ENCODE measurements at regions not wholly inside any gene's neighbourhood (a gene's known extent, or its start where the extent isn't known, plus 50 kb on each side); places are given as distances from the start of the nearest gene placed in this dataset.

GRCh38 chr1:79363430-79363829, 356.9 kb upstream of the ADGRL4 start:
- ATAC-seq (ENCODE audit: poor library complexity), result no peak
- Histone ChIP-seq H3K27me3 (ENCODE audit: control insufficient read depth in 1 of 2, insufficient read depth in 2 of 2, low read length in 2 of 2) (no peaks in the 10 kb centered on the region), H3K4me1 (ENCODE audit: insufficient read depth, low read length) (no peaks in the 10 kb centered on the region), H3K27ac (ENCODE audit: low read depth in 1 of 2, low read length in 2 of 2) (no peak overlapping the region), H3K4me3 (ENCODE audit: low read length) (no peak overlapping the region), H3K9me3 (ENCODE audit: control insufficient read depth in 1 of 2, insufficient read depth in 1 of 2, low read length in 2 of 2) (peaks cover 0 to 5% of the 10 kb centered on the region in 2 experiments), H3K36me3 (ENCODE audit: insufficient read depth, low read length) (no peaks in the 10 kb centered on the region)
- H3K9me3 Mint-ChIP-seq, result no peaks in the 10 kb centered on the region
- H3K27me3 Mint-ChIP-seq, result no peaks in the 10 kb centered on the region
- no peak overlapping the region for H3K4me3 Mint-ChIP-seq
- H3K4me1 Mint-ChIP-seq (ENCODE audit: low read depth), result no peaks in the 10 kb centered on the region
- no peak overlapping the region for H3K27ac Mint-ChIP-seq
- POLR2A ChIA-PET, result no interaction called here
- no peaks in the 10 kb centered on the region for H3K36me3 Mint-ChIP-seq (ENCODE audit: low read depth)
- no peak for DNase-seq
- intact Hi-C loops (cut with DNase I, micrococcal nuclease), result no loop called here
- TF ChIP-seq CTCF (IDR thresholded peaks at IDR 0.05), result no peak
- CTCF ChIA-PET, result no interaction called here

GRCh38 chr1:79362470-79362869, 355.9 kb upstream of the ADGRL4 start:
- Mint-ChIP-seq H3K27ac (no peak overlapping the region), H3K36me3 (ENCODE audit: low read depth) (no peaks in the 10 kb centered on the region), H3K27me3 (no peaks in the 10 kb centered on the region), H3K4me1 (ENCODE audit: low read depth) (no peaks in the 10 kb centered on the region), H3K9me3 (no peaks in the 10 kb centered on the region), H3K4me3 (no peak overlapping the region)
- ATAC-seq (ENCODE audit: poor library complexity) (no peak), DNase-seq (no peak)
- no peaks in the 10 kb centered on the region for H3K36me3 ChIP-seq (ENCODE audit: insufficient read depth, low read length)
- peaks cover 0 to 5% of the 10 kb centered on the region in 2 experiments for H3K9me3 ChIP-seq (ENCODE audit: control insufficient read depth in 1 of 2, insufficient read depth in 1 of 2, low read length in 2 of 2)
- H3K4me3 ChIP-seq (ENCODE audit: low read length), result no peak overlapping the region
- ChIA-PET CTCF (no interaction called here), POLR2A (no interaction called here)
- no peak overlapping the region for H3K27ac ChIP-seq (ENCODE audit: low read depth in 1 of 2, low read length in 2 of 2)
- TF ChIP-seq CTCF (IDR thresholded peaks at IDR 0.05), result no peak
- intact Hi-C loops (cut with DNase I, micrococcal nuclease), result no loop called here
- H3K4me1 ChIP-seq (ENCODE audit: insufficient read depth, low read length), result no peaks in the 10 kb centered on the region
- H3K27me3 ChIP-seq (ENCODE audit: control insufficient read depth in 1 of 2, insufficient read depth in 2 of 2, low read length in 2 of 2), result no peaks in the 10 kb centered on the region

- H3K36me3 ChIP-seq (ENCODE audit: insufficient read depth, low read length), result no peaks in the 10 kb centered on the region
- H3K36me3 Mint-ChIP-seq (ENCODE audit: low read depth), result no peaks in the 10 kb centered on the region
- no peaks in the 10 kb centered on the region for H3K4me1 Mint-ChIP-seq (ENCODE audit: low read depth)
- no peaks in the 10 kb centered on the region for H3K4me1 ChIP-seq (ENCODE audit: insufficient read depth, low read length)
- H3K27me3 ChIP-seq (ENCODE audit: control insufficient read depth in 1 of 2, insufficient read depth in 2 of 2, low read length in 2 of 2), result no peaks in the 10 kb centered on the region
- POLR2A ChIA-PET, result no interaction called here
- intact Hi-C loops (cut with DNase I, micrococcal nuclease), result no loop called here
- H3K9me3 Mint-ChIP-seq, result no peaks in the 10 kb centered on the region
- no peak overlapping the region for H3K27ac Mint-ChIP-seq
- ATAC-seq (ENCODE audit: poor library complexity), result no peak
- no peaks in the 10 kb centered on the region for H3K27me3 Mint-ChIP-seq
- CTCF ChIA-PET, result no interaction called here
- peaks cover 0 to 3% of the 10 kb centered on the region in 2 experiments for H3K9me3 ChIP-seq (ENCODE audit: control insufficient read depth in 1 of 2, insufficient read depth in 1 of 2, low read length in 2 of 2)
- no peak for DNase-seq
- no peak for TF ChIP-seq CTCF (IDR thresholded peaks at IDR 0.05)
- H3K27ac ChIP-seq (ENCODE audit: low read depth in 1 of 2, low read length in 2 of 2), result no peak overlapping the region
- H3K4me3 Mint-ChIP-seq, result no peak overlapping the region
- no peak overlapping the region for H3K4me3 ChIP-seq (ENCODE audit: low read length)
Measured at GRCh38 chr1:79355090-79355489, 348.6 kb upstream of the ADGRL4 start.
